ENCODE measurements at regions not wholly inside any gene's neighbourhood (a gene's known extent, or its start where the extent isn't known, plus 50 kb on each side); places are given as distances from the start of the nearest gene placed in this dataset.

DNA sequence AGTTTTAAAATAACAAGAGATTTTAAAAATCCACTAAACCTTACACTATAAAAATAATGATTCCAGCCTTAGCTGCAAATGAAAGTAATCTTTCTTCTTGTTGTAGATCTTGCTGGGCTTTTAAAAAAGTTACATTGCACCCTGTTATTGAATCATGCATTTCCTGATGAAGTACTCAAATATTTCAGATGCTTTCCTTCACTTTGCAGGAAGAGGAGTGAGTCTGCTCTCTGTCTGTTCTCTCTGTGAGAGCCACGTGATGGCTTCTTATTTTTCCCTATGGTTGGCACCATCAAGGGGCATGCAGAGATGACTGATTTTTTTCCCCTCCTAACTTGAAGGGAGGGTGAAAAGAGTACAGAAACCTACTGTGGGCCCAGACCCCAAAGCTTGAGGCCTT is 262.7 kb downstream of the ATP23 start:
- no peaks in the 10 kb centered on the region for H3K9me3 ChIP-seq (ENCODE audit: control insufficient read depth in 1 of 2, low read length in 2 of 2)
- no peaks in the 10 kb centered on the region for H3K36me3 ChIP-seq (ENCODE audit: control insufficient read depth in 1 of 2, insufficient read depth in 2 of 2, low read length in 2 of 2)
- no peaks in the 10 kb centered on the region for H3K27me3 ChIP-seq (ENCODE audit: control insufficient read depth in 1 of 2, insufficient read depth in 2 of 2, low read length in 2 of 2)
- no peak overlapping the region for H3K27ac ChIP-seq (ENCODE audit: low read depth, low read length)
- H3K9ac ChIP-seq (ENCODE audit: low read depth in 1 of 2, low read length in 2 of 2): no peak overlapping the region
- H3K4me3 ChIP-seq (ENCODE audit: low read depth in 1 of 2, low read length in 2 of 2): no peak overlapping the region
- H3K4me1 ChIP-seq (ENCODE audit: control insufficient read depth in 1 of 2, insufficient read depth in 2 of 2, low read length in 2 of 2): no peaks in the 10 kb centered on the region

DNA sequence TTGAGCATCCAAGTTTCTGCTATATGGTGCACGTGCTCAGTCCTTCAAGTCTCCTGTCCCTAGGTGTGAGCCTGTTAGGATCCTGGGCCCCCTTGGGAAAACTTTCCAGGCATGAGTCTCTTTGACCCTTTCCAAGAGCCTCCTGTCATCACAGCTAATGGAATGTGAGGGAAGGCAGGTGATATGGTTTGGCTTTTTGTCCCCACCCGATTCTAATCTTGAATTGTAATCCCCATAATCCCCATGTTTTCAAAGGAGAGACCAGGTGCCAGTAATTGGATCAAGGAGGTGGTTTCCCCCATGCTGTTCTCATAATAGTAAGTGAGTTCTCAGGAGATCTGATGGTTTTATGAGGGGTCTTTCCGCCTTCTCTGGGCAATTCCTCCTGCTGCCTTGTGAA is 265.5 kb downstream of the ATP23 start:
- Histone ChIP-seq H3K27ac (ENCODE audit: low read depth, low read length) (no peak overlapping the region), H3K9ac (ENCODE audit: low read depth in 1 of 2, low read length in 2 of 2) (no peak overlapping the region), H3K36me3 (ENCODE audit: control insufficient read depth in 1 of 2, insufficient read depth in 2 of 2, low read length in 2 of 2) (no peaks in the 10 kb centered on the region), H3K9me3 (ENCODE audit: control insufficient read depth in 1 of 2, low read length in 2 of 2) (no peaks in the 10 kb centered on the region), H3K4me1 (ENCODE audit: control insufficient read depth in 1 of 2, insufficient read depth in 2 of 2, low read length in 2 of 2) (no peaks in the 10 kb centered on the region), H3K4me3 (ENCODE audit: low read depth in 1 of 2, low read length in 2 of 2) (no peak overlapping the region), H3K27me3 (ENCODE audit: control insufficient read depth in 1 of 2, insufficient read depth in 2 of 2, low read length in 2 of 2) (no peaks in the 10 kb centered on the region)

GRCh38 chr12:58211211-58211610 is 269.8 kb downstream of the ATP23 start:
- no peaks in the 10 kb centered on the region for H3K27me3 ChIP-seq (ENCODE audit: control insufficient read depth in 1 of 2, insufficient read depth in 2 of 2, low read length in 2 of 2)
- no peak overlapping the region for H3K4me3 ChIP-seq (ENCODE audit: low read depth in 1 of 2, low read length in 2 of 2)
- no peaks in the 10 kb centered on the region for H3K4me1 ChIP-seq (ENCODE audit: control insufficient read depth in 1 of 2, insufficient read depth in 2 of 2, low read length in 2 of 2)
- no peaks in the 10 kb centered on the region for H3K36me3 ChIP-seq (ENCODE audit: control insufficient read depth in 1 of 2, insufficient read depth in 2 of 2, low read length in 2 of 2)
- no peak overlapping the region for H3K27ac ChIP-seq (ENCODE audit: low read depth, low read length)
- no peak overlapping the region for H3K9ac ChIP-seq (ENCODE audit: low read depth in 1 of 2, low read length in 2 of 2)
- no peaks in the 10 kb centered on the region for H3K9me3 ChIP-seq (ENCODE audit: control insufficient read depth in 1 of 2, low read length in 2 of 2)

DNA sequence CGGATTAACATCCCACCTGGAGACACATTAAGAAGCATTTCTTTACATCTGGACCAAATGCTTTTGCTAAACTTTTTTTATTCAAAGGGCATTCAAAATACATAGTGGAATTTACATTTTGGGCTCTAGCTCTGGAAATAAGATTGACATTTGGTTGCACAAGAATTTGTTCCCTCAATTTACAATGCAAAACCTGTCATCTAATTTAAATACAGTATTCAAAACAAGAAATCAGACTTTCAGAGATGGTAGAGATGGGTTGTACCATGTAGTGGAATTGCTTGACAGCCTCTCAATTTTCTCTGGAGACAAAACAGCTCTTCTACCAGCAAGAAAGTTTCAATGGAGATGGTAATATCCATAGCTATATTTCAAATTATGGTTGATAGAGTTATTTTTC is 275.8 kb downstream of the ATP23 start:
- Histone ChIP-seq H3K36me3 (ENCODE audit: control insufficient read depth in 1 of 2, insufficient read depth in 2 of 2, low read length in 2 of 2) (no peaks in the 10 kb centered on the region), H3K4me3 (ENCODE audit: low read depth in 1 of 2, low read length in 2 of 2) (no peak overlapping the region), H3K9me3 (ENCODE audit: control insufficient read depth in 1 of 2, low read length in 2 of 2) (no peaks in the 10 kb centered on the region), H3K9ac (ENCODE audit: low read depth in 1 of 2, low read length in 2 of 2) (no peak overlapping the region), H3K4me1 (ENCODE audit: control insufficient read depth in 1 of 2, insufficient read depth in 2 of 2, low read length in 2 of 2) (no peaks in the 10 kb centered on the region), H3K27ac (ENCODE audit: low read depth, low read length) (no peak overlapping the region), H3K27me3 (ENCODE audit: control insufficient read depth in 1 of 2, insufficient read depth in 2 of 2, low read length in 2 of 2) (no peaks in the 10 kb centered on the region)

- H3K36me3 ChIP-seq (ENCODE audit: control insufficient read depth in 1 of 2, insufficient read depth in 2 of 2, low read length in 2 of 2): no peaks in the 10 kb centered on the region
- no peaks in the 10 kb centered on the region for H3K9me3 ChIP-seq (ENCODE audit: control insufficient read depth in 1 of 2, low read length in 2 of 2)
- no peak overlapping the region for H3K27ac ChIP-seq (ENCODE audit: low read depth, low read length)
- no peak overlapping the region for H3K4me3 ChIP-seq (ENCODE audit: low read depth in 1 of 2, low read length in 2 of 2)
- no peaks in the 10 kb centered on the region for H3K4me1 ChIP-seq (ENCODE audit: control insufficient read depth in 1 of 2, insufficient read depth in 2 of 2, low read length in 2 of 2)
- no peak overlapping the region for H3K9ac ChIP-seq (ENCODE audit: low read depth in 1 of 2, low read length in 2 of 2)
- H3K27me3 ChIP-seq (ENCODE audit: control insufficient read depth in 1 of 2, insufficient read depth in 2 of 2, low read length in 2 of 2): no peaks in the 10 kb centered on the region
Observed at GRCh38 chr12:58224536-58225105, 283.3 kb downstream of the ATP23 start.

DNA sequence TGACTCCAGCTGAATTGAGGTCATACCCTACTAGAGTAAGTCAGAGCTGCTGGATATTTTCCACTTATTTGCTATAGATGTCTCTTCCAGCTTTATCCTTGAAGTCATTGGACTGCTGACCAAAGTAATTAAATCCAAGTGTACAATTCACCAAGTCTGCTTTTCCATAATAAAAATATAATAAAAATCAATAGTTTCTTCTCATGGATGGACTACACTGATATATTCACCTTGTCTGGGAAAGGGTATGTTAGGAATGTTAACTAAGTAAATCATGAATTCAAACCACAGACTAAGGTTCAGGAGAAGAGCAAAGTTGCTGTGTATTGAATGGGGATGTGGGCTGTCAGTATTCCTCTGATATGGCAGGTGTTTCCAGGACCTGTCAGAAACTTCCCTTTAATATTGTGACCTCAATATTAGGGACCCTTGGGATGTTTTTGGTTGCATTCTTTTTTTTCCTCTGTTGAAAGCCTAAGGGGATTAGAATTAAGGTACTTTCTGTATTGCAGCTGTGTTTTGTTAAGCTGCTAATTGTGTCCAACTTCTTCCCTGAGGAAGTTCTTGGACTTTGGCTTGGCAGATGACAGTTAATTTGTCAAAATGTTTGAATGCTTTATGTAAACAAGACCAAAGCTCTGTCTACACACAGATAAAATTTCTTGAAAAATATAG is 284.0 kb downstream of the ATP23 start:
- H3K27me3 ChIP-seq (ENCODE audit: control insufficient read depth in 1 of 2, insufficient read depth in 2 of 2, low read length in 2 of 2): no peaks in the 10 kb centered on the region
- no peak overlapping the region for H3K4me3 ChIP-seq (ENCODE audit: low read depth in 1 of 2, low read length in 2 of 2)
- no peaks in the 10 kb centered on the region for H3K9me3 ChIP-seq (ENCODE audit: control insufficient read depth in 1 of 2, low read length in 2 of 2)
- no peaks in the 10 kb centered on the region for H3K4me1 ChIP-seq (ENCODE audit: control insufficient read depth in 1 of 2, insufficient read depth in 2 of 2, low read length in 2 of 2)
- H3K27ac ChIP-seq (ENCODE audit: low read depth, low read length): no peak overlapping the region
- no peak overlapping the region for H3K9ac ChIP-seq (ENCODE audit: low read depth in 1 of 2, low read length in 2 of 2)
- H3K36me3 ChIP-seq (ENCODE audit: control insufficient read depth in 1 of 2, insufficient read depth in 2 of 2, low read length in 2 of 2): no peaks in the 10 kb centered on the region

GRCh38 chr12:58233886-58234285 is 292.5 kb downstream of the ATP23 start:
- H3K27ac ChIP-seq (ENCODE audit: low read depth, low read length): no peak overlapping the region
- H3K36me3 ChIP-seq (ENCODE audit: control insufficient read depth in 1 of 2, insufficient read depth in 2 of 2, low read length in 2 of 2): no peaks in the 10 kb centered on the region

DNA sequence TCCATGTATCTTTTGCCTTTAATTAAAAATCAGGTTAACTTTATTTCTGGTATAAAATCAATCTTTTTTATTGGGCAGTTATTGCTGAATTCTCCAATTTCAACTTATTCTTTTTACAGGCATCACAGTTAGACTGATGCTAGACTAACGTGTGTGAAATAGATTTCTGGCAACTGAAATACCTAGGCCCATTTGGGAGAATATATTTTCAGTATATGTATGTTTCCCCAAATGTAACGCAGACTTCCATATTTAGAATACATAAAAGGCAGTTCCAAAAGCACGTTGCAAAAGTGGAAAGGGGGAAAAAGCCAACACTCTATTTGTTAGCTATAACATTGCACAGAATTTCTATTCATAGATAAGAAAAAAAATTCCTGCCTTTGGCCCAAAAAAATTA is 297.0 kb downstream of the ATP23 start:
- no peaks in the 10 kb centered on the region for H3K36me3 ChIP-seq (ENCODE audit: control insufficient read depth in 1 of 2, insufficient read depth in 2 of 2, low read length in 2 of 2)

More at GRCh38 chr12:58233886-58234285, 292.5 kb downstream of the ATP23 start:
- no peaks in the 10 kb centered on the region for H3K27me3 ChIP-seq (ENCODE audit: control insufficient read depth in 1 of 2, insufficient read depth in 2 of 2, low read length in 2 of 2)
- no peak overlapping the region for H3K9ac ChIP-seq (ENCODE audit: low read depth in 1 of 2, low read length in 2 of 2)
- H3K4me1 ChIP-seq (ENCODE audit: control insufficient read depth in 1 of 2, insufficient read depth in 2 of 2, low read length in 2 of 2): no peaks in the 10 kb centered on the region
- no peak overlapping the region for H3K4me3 ChIP-seq (ENCODE audit: low read depth in 1 of 2, low read length in 2 of 2)
- no peaks in the 10 kb centered on the region for H3K9me3 ChIP-seq (ENCODE audit: control insufficient read depth in 1 of 2, low read length in 2 of 2)

DNA sequence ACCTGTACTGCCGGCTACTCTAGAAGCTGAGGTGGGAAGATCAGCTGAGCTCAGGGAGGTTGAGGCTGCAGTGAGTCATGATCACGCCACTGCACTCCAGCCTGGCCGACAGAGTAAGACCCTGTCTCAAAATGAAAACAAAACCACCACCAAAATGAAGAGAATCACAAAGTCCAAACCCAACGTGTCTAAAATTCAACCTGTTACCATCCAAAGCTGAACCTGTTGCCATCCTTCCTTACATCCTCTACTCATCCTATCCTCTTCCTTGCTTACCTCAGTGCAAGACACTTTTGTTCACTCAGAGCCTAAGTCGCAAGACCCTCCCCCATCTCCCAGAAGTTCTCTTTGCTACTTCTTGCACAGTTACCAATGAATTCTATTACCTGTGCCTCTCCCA is 299.7 kb downstream of the ATP23 start:
- no peak overlapping the region for H3K27ac ChIP-seq (ENCODE audit: low read depth, low read length)
- H3K9me3 ChIP-seq (ENCODE audit: control insufficient read depth in 1 of 2, low read length in 2 of 2): no peaks in the 10 kb centered on the region
- H3K36me3 ChIP-seq (ENCODE audit: control insufficient read depth in 1 of 2, insufficient read depth in 2 of 2, low read length in 2 of 2): no peaks in the 10 kb centered on the region
- H3K27me3 ChIP-seq (ENCODE audit: control insufficient read depth in 1 of 2, insufficient read depth in 2 of 2, low read length in 2 of 2): no peaks in the 10 kb centered on the region
- H3K4me1 ChIP-seq (ENCODE audit: control insufficient read depth in 1 of 2, insufficient read depth in 2 of 2, low read length in 2 of 2): no peaks in the 10 kb centered on the region
- no peak overlapping the region for H3K4me3 ChIP-seq (ENCODE audit: low read depth in 1 of 2, low read length in 2 of 2)
- H3K9ac ChIP-seq (ENCODE audit: low read depth in 1 of 2, low read length in 2 of 2): no peak overlapping the region

More for the DNA sequence above, 297.0 kb downstream of the ATP23 start:
- H3K4me3 ChIP-seq (ENCODE audit: low read depth in 1 of 2, low read length in 2 of 2): no peak overlapping the region
- H3K27me3 ChIP-seq (ENCODE audit: control insufficient read depth in 1 of 2, insufficient read depth in 2 of 2, low read length in 2 of 2): no peaks in the 10 kb centered on the region
- no peaks in the 10 kb centered on the region for H3K9me3 ChIP-seq (ENCODE audit: control insufficient read depth in 1 of 2, low read length in 2 of 2)
- no peak overlapping the region for H3K27ac ChIP-seq (ENCODE audit: low read depth, low read length)
- no peak overlapping the region for H3K9ac ChIP-seq (ENCODE audit: low read depth in 1 of 2, low read length in 2 of 2)
- H3K4me1 ChIP-seq (ENCODE audit: control insufficient read depth in 1 of 2, insufficient read depth in 2 of 2, low read length in 2 of 2): no peaks in the 10 kb centered on the region

DNA sequence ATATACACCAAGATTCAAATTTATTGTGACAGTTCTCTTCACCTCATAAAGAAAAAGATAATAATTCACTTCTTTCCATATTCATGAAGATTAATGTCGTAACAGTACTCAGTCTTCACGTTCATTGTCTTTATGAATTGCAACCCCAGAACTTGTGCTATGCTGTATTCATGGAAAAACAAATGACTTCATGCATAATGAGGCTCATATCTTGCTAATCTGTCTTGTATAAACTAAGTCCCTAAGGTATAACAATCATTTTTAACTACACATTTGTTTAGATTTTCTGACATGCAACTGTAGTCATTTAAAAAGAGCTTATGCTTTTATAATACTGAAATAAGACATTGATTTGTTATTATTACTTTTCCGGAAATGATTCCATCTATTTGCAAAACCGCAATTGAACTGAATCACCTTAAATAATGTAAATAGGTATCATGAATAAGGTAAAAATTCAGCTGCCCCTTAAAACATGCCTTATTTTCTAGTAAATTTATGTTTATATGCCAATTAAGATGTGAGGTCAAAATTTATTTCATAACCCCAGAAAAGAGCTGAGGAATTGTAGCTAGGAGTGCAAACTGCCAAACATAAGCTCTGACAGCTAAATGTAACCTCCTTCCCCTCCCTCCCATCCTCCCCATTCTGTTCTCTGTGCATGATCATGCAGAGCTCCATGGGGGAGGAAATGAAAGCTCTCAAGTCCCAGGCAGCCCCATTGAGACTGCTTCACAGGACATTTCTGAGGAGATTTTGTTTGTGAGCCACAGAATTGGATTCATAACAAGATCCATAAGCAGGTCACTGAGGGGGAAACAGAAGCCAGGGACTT is 301.6 kb downstream of the ATP23 start:
- Histone ChIP-seq H3K27me3 (ENCODE audit: control insufficient read depth in 1 of 2, insufficient read depth in 2 of 2, low read length in 2 of 2) (no peaks in the 10 kb centered on the region), H3K9ac (ENCODE audit: low read depth in 1 of 2, low read length in 2 of 2) (no peak overlapping the region), H3K4me3 (ENCODE audit: low read depth in 1 of 2, low read length in 2 of 2) (no peak overlapping the region), H3K4me1 (ENCODE audit: control insufficient read depth in 1 of 2, insufficient read depth in 2 of 2, low read length in 2 of 2) (no peaks in the 10 kb centered on the region), H3K36me3 (ENCODE audit: control insufficient read depth in 1 of 2, insufficient read depth in 2 of 2, low read length in 2 of 2) (no peaks in the 10 kb centered on the region), H3K9me3 (ENCODE audit: control insufficient read depth in 1 of 2, low read length in 2 of 2) (no peaks in the 10 kb centered on the region), H3K27ac (ENCODE audit: low read depth, low read length) (no peak overlapping the region)
